ENCODE measurements at regions not wholly inside any gene's neighbourhood (a gene's known extent, or its start where the extent isn't known, plus 50 kb on each side); places are given as distances from the start of the nearest gene placed in this dataset.

- no peak for TF ChIP-seq CTCF (IDR thresholded peaks at IDR 0.05; ENCODE audit: poor library complexity)
- TF ChIP-seq EZH2phosphoT487 (IDR thresholded peaks at IDR 0.05; ENCODE audit: low read depth, severe bottlenecking, unreplicated experiment) = no peak
These were observed 199.1 kb upstream of the FMN2 start for GRCh38 chr1:239892602-239893001.

Measured in hepatocyte (in vitro differentiated cells).